HG03520 (cell line): ENCODE measurements at regions not wholly inside any gene's neighbourhood (a gene's known extent, or its start where the extent isn't known, plus 50 kb on each side); places are given as distances from the start of the nearest gene placed in this dataset.

ENCODE experiments used
- ATAC-seq: cut with Tn5 transposase; IDR thresholded peaks from one replicate; pipeline ENCODE4 v1.9.1; 2021; ENCODE audit warnings: mild to moderate bottlenecking, moderate library complexity; ENCODE audit not compliant: unreplicated experiment

DNA sequence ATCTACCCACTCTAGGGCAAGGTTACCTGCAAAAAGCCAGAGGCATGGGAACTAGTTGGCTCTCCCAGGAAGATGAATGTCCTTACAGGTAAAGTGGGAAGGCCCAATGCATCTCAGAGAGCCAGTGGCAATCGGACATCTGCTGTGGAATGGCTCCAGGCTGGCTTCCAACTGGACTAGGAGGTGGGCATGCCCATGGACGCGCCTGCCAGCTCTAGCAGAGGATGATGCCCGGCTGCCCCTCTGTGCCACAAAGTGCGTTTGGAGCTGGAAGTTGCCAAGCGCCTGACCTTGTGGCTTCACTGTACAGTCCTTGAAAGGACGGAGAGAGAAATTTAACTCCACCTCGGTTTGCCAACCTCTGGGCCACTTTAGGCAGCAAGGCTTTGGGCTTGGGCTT lies 84.4 kb downstream of the NR2F2 start:
- ATAC-seq, result no peak

DNA sequence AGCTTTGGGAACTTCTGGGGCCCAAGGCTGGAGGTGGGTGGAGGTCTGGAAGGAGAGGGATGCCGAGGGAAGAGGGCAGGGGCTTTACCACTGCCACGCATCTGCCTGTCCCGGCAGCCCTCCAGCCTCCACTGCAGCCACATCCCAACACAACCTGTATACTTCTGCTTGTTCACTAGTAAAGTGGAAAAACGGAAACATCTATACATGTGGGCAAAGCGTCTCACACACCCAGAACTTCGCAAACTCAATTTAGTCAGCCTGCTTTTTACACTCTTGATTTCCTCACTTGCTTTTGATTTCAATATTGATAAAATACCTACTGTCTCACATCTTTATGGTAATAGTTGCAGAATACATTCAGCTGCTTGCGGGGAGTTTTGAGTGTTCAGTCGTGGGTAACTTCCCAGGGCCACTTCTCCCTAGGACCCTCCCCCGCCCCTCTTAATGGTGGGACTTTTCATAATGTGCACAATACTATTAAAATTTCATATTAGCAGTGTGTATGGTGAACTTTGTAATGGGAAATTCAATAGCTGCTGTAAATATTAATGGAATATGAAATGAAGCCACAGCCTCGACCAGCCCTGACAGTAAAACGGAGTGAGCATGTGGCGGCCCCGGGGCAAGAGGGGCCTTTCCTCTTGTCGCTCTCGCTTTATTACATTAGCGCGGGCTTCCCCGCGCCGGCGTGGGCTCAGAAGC lies 85.2 kb downstream of the NR2F2 start:
- no peak for ATAC-seq

DNA sequence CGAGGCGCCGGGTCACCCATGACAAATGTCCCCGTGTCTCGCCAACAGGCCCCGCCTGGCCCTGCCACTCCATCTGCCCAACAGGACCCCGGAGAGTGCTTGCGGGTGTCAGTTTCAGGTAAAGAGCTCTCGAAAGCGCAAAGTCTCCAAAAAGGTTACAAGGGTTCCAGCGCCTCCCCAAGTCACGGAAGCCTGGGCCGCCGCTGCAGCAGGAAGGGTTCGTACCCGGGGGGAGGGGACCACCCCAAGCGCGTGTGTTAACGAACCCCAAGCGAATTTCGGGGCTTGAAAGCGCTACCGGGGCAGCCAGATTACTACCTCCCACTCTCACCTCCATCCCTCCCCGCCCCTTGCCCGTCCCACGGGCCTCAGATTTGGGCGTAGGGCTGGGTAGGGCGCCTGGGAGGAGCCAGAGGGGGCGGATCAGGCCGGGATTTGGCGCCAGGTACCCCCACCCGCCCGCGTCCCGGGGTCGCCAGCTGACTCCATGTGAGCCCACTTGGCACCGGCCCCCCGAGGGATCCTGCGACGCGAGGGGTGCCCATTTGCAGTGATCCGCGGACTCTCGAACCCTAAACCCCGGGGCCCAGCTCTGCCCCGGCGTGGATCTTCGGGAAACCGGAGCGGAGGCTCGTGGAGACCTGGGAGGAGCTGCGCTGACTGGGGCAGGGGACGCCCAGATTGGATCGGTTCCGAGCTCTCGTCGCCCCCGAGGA lies 85.9 kb downstream of the NR2F2 start:
- no peak for ATAC-seq

DNA sequence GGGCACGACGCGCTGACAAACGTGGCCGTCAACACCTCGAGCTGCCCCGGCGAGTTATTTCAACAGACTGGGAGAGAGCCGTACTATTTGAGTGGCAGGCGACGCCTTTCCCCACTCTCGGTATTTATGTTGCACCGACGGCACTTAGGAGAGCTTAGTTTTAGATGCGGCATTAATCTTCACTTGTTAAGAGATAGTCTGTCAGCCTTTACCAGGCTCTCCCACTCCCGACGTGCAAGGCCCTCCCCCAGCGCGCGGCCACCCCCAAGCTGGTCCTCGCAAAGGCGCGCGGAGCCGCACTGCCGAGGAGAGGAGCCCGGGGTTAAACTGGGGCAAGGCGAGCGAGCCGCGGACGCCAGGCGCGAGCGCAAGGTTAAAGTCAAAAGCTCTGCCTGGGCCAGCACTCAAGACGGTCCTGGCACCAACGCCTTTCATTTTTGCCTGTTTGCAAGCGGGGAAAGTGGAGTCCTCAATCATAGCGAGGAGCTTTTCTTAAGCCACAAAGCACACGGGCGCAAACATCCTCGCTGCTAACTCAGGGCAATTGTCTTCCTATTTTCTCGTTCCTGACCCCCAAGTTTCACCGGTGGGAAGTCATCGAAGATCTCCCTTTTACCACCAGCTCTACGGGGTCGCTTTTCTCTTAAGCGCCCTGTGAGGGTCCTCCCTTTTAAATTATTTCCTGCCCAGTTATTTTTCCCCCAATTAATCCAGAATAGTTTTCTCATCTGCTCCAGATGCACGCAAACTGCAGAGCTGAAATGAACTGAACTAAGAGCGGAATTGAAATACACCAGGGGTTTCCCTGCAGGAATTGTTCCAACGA lies 86.6 kb downstream of the NR2F2 start:
- ATAC-seq, result no peak

DNA sequence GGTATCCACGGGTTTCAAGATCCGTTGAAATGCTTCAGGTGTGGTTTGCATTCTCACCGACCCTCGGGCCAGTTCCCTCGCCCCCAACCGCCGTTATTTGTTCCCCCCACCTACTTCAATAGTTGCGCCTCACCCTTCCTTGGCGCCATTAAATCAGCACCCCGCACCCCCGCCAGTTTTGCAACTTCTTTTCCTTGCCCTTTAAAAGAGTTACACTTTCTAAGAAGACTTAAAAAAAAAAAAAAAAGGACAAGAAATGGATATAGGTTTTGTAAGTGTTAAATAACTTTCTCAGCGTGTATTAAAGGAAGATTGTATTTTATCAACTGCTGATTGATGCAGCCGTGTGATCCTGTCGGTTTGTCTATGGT lies 87.2 kb downstream of the NR2F2 start:
- no peak for ATAC-seq

DNA sequence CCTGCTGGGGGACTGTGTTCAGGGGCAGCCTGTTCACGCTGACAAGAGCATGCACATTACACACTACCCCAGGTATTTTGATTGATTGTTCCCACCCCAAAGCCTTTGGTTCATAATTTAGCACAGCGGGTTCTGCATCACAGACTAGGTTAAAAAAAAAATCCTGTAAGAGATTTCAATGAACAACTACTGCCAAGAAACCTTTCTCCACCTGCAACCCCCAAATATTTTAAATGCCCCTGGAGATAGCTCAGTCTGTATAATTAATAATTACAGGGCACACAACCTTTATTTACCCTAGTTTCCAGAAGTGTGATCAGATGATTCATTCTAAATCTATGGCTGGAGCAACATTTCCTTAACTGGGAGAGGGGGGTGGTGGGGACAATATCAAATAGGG lies 87.6 kb downstream of the NR2F2 start:
- no peak for ATAC-seq

DNA sequence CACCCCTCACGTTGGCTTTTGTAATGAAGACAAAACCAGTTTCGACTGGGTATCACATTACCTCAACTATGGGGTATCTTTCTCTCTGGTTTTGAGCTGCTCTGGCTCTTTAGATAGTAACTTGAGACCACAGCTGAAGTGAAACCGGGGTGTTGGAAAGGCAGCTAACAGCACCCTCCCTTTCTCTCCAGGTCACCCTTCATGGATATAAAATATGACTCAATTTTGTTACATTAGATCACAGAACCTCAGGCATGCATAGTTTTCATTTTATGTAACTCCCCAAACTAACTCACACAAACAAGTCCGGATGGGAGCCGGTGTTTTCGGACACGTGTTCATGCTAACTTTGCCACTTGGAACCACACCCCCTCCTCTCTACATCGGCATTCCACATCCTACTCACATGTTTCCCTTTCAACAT lies 90.7 kb downstream of the NR2F2 start:
- no peak for ATAC-seq

DNA sequence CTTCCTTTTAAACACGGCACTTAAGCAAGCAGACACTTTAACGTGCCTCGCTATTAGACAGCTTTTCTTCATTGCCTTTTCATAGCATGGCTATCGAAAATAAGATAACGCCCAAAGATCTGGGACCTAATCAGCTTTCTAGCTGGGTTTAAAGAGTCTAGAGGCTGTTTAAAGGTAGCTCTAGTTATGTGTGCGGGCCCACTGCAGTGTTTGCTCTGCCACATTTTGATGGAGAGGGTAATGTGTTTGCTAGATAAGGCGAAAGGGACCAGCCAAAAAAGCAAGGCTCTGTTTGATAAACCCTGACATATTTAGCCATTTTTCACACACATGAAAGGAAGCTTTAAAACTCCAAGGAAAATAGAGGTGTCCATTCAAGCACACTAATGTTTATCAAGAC lies 91.6 kb downstream of the NR2F2 start:
- no peak for ATAC-seq

DNA sequence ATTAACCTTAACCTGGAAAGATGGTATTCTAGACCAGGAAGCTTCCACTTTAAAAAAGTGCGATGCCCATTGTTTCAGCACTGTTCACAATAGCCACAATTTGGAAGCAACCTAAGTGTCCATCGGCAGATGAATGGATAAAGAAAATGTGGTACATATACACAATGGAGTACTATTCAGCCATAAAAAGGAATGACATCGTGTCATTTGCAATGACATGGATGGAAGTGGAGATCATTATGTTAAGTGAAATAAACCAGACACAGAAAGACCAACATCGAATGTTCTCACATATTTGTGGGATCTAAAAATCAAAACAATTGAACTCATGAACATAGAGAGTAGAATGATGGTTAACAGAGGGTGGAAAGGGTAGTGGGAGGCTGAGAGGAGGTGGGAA lies 94.2 kb downstream of the NR2F2 start:
- ATAC-seq, result no peak

DNA sequence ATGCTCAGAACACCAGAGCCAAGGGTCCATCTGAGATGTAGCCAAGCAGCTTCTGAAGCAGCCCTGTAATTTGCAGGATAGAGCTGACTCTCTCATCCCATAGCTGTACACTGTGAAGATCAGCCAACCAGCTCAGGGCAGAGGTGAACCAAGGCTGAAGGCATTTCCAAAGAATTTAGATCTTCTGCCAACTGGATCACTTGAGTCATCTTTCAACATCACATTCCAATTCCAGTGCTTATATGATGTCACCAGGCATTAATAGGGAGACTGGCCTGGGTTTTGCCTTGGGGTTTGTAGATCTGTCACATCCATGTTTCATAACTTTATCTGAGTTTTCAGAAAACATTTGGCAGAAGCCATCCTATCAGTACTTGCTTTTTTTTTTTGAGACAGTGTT lies 98.2 kb downstream of the NR2F2 start:
- no peak for ATAC-seq

DNA sequence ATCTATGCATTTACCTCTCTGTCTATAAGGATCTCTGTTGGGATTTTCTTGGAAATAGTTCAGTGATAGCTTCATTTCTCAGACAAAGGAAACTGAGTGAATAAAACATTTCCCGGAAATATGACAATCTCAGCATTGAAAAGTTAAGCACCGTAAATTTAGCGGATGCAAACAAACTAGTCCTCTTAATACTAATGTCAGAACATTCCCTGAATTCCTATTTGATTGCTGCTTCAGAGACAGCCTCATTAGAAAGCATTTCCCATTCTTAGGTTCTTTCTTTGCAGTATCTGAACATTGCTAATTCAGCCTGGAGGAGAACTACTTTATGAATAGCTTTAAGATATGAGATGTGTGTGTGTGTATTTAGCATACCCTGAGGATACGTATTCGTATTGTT lies 101.3 kb downstream of the NR2F2 start:
- ATAC-seq, result no peak

DNA sequence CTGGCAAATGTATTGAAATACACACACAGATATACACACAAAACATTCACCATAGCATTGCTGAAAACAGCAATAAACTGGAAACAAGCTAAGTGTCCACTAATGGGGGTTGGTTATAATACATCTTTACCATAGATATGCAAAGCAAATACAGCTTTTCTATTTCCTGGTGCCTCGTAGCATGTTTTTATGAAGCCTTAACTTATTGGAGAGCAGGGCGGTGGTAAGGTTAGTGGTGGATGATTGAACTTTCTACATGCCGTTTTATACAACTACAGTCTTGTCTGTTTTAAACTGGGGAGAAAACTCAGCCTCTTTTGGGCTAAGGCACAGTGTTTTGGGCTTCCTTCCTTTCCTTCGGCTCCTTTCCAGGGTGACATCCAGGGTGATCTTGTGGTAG lies 104.5 kb downstream of the NR2F2 start:
- ATAC-seq, result no peak

DNA sequence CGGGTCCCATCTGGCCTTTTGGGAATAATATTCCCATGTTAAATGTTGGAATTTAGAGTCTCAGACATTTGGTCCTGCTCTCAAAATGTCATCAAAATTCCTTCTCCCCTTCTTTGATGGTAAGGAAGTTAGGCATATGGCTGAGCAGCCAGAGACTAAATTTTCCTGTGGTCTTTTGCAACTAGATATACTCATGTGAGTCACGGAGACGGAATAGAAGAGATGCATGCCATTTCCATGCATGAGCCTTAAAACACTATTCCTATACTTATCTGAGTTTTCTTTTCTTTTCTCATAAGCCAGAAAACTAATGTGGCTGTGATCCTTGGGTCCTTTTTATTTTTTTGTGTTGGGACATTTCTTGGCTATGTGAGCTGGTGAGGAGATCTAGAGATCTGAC lies 105.3 kb downstream of the NR2F2 start:
- ATAC-seq, result no peak

DNA sequence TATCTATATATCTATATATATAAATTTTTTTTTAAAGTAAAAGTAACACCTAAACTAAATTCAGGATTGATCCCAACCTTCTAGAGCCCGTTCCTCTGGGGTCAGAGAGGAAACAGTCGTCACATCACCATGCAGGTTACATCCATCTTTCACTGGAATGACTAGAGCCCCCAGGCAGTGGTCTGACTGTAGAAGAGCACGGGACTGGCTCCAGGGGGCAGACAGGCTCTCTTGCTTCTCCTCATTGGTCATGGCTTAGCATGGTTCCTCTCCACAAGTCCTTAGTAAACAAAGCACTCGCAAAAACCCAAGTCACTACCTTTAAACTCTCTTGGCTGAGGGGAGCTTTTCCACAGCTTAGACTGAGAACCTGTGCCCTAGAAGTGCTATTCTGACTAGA lies 110.5 kb downstream of the NR2F2 start:
- ATAC-seq, result no peak

DNA sequence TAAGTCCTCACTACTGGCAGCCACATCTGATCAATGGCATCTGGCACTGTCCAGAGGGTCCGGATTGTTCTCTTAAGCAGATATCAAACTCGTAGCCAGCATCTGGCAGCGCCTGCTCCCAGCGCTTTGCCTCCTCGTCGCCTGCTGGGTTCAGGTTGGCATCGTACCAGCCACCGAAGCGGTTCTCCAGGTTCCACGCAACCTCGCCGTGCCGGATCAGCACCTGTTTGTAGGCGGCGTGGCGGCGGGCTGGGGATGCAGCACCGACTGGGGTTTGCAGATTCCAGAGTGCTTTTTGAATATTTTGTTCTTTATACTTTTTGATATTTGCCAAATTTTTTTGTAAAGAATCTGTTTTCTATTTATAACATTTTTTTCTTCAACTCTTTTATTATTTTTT lies 111.6 kb downstream of the NR2F2 start:
- no peak for ATAC-seq

DNA sequence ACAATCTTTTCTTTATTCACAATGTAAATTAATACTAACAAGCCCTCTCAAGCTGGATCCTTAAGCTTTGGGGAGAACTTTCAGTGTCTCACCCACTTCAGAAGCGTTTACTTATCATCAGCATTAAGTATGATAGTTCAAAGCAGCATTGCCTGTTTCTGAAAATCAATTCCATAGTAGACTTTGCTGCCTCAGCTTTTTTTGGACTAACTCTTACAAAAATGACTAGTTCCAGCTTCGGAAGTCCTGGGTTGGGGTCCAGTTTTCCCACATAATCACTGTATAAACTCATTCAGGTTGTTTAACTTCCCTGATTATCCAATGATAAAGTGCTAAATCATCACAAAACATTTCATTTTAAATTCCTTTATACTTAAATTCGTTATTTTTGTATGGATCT lies 114.4 kb downstream of the NR2F2 start:
- ATAC-seq, result no peak

DNA sequence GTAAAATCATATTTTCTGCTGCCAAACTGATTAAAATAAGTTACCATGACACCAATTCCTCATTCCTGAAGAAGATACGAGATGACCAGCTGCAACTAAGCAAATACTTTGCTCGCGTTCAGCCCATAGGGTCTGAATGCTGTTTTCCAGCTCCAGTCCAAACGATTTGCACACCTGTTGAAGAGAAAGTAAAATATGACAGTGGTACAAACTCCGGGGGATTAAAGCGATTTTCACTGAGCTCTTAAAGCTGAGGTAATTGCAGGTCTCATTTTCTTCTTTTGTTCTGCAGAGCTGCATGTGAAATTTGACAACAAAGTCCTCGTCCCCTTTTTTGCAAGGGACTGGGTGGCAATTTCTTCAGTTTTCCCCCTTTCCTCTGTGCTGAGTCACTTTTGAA lies 118.4 kb downstream of the NR2F2 start:
- no peak for ATAC-seq

DNA sequence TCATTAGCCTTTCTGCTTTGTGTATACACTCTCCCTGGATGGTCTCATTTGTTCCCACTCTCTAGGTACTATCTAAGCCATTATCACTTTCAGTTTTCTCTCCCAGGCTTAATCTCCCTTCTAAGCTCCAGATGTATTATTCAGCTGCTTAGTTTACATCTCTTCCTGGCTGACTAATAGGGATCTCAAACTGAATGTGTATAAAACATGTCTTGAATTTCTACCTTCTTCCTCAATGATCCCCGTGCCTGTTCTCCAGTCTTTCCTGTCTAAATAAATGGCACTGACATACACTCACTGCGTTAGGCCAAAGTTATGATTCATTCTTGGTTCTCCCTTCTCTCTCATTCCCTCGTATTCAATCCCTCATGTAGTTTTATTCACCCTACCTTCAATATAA lies 127.3 kb downstream of the NR2F2 start:
- ATAC-seq, result no peak

DNA sequence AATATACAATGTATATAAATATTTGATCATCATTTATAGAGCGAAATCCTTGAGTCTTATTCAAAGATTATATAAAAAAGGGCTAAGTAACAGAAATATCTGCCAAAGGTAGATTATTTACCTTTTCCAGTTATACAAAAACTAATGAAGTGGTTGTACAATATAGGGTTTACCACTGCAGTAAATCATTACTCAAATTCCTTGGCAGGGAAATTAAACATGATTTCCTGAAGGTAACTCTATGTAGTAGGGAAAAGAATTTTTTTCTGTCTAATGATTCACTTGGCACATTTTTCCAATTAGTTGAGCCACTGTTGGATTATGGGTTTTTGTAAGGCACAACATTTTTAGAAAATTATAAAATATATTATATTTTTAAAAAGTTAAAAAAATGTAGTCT lies 129.6 kb downstream of the NR2F2 start:
- ATAC-seq, result no peak

DNA sequence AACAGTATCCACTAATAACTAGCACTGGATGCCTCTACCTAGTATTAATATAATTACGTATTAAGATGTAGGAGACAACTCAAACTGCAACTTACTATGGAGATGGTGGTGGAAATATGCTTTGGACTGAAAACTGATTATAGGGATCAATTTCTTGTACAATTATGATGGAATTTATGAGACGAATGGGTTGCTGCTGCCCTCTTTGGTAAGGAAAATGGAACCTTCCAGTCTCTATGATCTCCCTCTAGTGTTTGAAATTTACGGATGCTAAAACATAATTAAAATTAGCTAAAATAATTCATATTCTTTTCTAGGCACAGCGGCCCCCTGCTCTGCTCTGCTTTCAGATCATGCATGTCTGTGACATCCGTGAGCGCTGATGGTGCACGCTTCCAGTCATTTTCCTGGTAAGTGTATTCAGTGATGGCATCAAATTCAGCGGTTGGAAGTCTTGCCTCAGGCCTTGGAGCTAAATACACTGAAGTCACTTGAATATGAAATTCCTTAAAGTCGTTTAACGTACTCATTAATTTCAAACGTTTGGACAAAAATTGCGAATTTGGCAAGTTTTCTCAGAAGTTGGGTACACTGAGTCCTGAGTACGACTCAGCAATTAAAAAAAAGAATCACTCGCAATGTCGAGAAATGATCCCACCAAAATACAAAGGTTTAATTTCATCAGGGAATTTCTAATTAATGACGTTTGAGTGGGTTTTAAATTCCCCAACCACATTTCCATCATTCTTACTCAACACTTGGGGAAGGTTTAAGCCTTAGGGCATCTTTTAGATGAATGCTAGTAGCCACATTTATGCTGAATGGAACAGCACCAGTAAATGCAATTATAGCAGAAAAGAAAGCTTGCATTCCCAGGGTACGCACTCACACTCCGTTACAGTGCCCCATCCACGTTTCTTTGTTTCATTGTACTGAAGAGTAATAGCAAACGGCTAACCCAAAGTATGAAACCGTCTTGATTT lies 132.6 kb downstream of the NR2F2 start:
- no peak for ATAC-seq
